Endothelial cell (in vitro differentiated cells): ENCODE measurements at regions not wholly inside any gene's neighbourhood (a gene's known extent, or its start where the extent isn't known, plus 50 kb on each side); places are given as distances from the start of the nearest gene placed in this dataset.

ENCODE experiments used
- DNase-seq: peaks from one replicate; pipeline ENCODE4 v3.0.0; 2021; ENCODE audit warnings: low spot score
- H3K27ac Mint-ChIP-seq: one replicate; pipeline ENCODE4 v1.8.0; 2021; ENCODE audit warnings: mixed read lengths, inconsistent platforms; ENCODE audit not compliant: unreplicated experiment
- H3K27me3 Mint-ChIP-seq: one replicate; pipeline ENCODE4 v1.8.0; 2021; ENCODE audit warnings: mild to moderate bottlenecking, moderate library complexity, mixed read lengths, inconsistent platforms; ENCODE audit not compliant: unreplicated experiment
- H3K36me3 Mint-ChIP-seq: one replicate; pipeline ENCODE4 v1.8.0; 2021; ENCODE audit warnings: mild to moderate bottlenecking, low read depth, mixed read lengths, inconsistent platforms; ENCODE audit not compliant: unreplicated experiment
- H3K4me1 Mint-ChIP-seq: one replicate; pipeline ENCODE4 v1.8.0; 2021; ENCODE audit warnings: mild to moderate bottlenecking, mixed read lengths, inconsistent platforms; ENCODE audit not compliant: unreplicated experiment
- H3K4me3 Mint-ChIP-seq: one replicate; pipeline ENCODE4 v1.8.0; 2021; ENCODE audit warnings: mild to moderate bottlenecking, mixed read lengths, inconsistent platforms; ENCODE audit not compliant: unreplicated experiment
- H3K9me3 Mint-ChIP-seq: one replicate; pipeline ENCODE4 v1.8.0; 2021; ENCODE audit warnings: mixed read lengths, inconsistent platforms; ENCODE audit not compliant: unreplicated experiment
- TF ChIP-seq, protein P1 (sequence below): fragments of 200-600 bp; sonication (generic); IDR thresholded peaks from one replicate; pipeline ENCODE4 v1.5.0; 2021; ENCODE audit warnings: antibody characterized with exemption; ENCODE audit not compliant: unreplicated experiment

DNA sequence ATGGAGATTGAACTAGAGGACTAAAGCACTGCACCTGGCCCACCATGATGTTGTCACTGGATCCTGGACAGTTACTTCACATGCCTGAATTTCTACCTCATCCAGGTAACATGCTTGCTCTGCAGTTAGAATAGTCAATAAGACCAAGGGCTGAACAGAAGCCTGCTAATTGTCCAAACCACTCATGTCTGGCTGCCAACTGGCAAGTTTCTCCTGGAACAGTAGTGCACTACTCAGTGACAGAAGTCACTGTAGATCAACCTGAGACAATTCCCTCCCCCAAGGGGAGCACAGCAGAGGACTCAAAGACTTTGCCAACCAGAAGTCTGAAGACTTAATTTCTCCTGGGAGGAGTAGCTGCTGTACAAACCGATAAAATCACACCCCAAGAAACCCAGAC is 454.6 kb upstream of the MARCKS start:
- Mint-ChIP-seq H3K4me1 (peaks cover 2% of the 10 kb centered on the region), H3K9me3 (no peaks in the 10 kb centered on the region), H3K36me3 (no peaks in the 10 kb centered on the region), H3K4me3 (no peak overlapping the region), H3K27me3 (no peaks in the 10 kb centered on the region), H3K27ac (no peak overlapping the region)
- TF ChIP-seq, protein P1, sequence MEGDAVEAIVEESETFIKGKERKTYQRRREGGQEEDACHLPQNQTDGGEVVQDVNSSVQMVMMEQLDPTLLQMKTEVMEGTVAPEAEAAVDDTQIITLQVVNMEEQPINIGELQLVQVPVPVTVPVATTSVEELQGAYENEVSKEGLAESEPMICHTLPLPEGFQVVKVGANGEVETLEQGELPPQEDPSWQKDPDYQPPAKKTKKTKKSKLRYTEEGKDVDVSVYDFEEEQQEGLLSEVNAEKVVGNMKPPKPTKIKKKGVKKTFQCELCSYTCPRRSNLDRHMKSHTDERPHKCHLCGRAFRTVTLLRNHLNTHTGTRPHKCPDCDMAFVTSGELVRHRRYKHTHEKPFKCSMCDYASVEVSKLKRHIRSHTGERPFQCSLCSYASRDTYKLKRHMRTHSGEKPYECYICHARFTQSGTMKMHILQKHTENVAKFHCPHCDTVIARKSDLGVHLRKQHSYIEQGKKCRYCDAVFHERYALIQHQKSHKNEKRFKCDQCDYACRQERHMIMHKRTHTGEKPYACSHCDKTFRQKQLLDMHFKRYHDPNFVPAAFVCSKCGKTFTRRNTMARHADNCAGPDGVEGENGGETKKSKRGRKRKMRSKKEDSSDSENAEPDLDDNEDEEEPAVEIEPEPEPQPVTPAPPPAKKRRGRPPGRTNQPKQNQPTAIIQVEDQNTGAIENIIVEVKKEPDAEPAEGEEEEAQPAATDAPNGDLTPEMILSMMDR, result no peak
- DNase-seq, result no peak

DNA sequence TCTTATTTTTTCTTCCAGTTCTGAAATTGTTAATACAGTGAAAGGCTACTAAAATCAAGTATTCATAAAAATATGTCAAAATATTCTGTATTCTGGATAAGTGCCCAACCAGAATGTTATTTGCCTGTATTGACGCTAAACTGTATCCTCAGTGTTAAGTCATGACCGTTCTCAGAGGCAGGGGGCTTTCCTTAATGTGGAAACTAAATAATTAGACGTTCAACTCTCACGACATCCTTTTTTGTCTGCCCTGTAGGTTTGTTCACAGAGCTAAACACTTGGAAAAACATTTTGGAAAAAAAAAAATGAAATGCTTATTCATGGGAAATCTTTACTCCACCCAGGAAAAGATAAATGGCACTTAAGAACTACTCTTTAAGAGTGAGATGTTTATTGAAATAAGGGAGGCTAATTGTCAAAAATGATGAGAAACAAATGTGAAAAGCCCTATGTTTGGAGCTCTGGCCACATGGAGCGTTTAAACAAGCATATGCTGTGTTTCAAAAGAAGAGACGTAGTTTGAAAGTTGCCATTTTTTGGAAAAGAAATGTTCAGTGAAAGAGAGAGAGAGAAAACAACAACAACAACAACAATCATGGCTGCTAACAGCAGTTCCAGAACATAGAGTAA is 453.1 kb upstream of the MARCKS start:
- Mint-ChIP-seq H3K27me3 (no peaks in the 10 kb centered on the region), H3K4me1 (no peaks in the 10 kb centered on the region), H3K36me3 (no peaks in the 10 kb centered on the region), H3K27ac (no peak overlapping the region), H3K4me3 (no peak overlapping the region), H3K9me3 (no peaks in the 10 kb centered on the region)
- TF ChIP-seq, protein P1, result no peak
- no peak for DNase-seq

GRCh38 chr6:113405326-113406047 is 451.7 kb upstream of the MARCKS start:
- H3K9me3 Mint-ChIP-seq, result no peaks in the 10 kb centered on the region
- H3K27ac Mint-ChIP-seq, result no peak overlapping the region
- TF ChIP-seq, protein P1, result no peak
- no peaks in the 10 kb centered on the region for H3K36me3 Mint-ChIP-seq
- H3K27me3 Mint-ChIP-seq, result no peaks in the 10 kb centered on the region
- DNase-seq, result no peak
- no peak overlapping the region for H3K4me3 Mint-ChIP-seq
- no peaks in the 10 kb centered on the region for H3K4me1 Mint-ChIP-seq

GRCh38 chr6:113406048-113406695 is 451.0 kb upstream of the MARCKS start:
- no peaks in the 10 kb centered on the region for H3K9me3 Mint-ChIP-seq
- no peaks in the 10 kb centered on the region for H3K36me3 Mint-ChIP-seq
- H3K27ac Mint-ChIP-seq, result no peak overlapping the region
- no peak for DNase-seq
- TF ChIP-seq, protein P1, result no peak
- H3K4me1 Mint-ChIP-seq, result peaks cover 2% of the 10 kb centered on the region
- no peak overlapping the region for H3K4me3 Mint-ChIP-seq
- H3K27me3 Mint-ChIP-seq, result no peaks in the 10 kb centered on the region

GRCh38 chr6:113411011-113411410 is 446.1 kb upstream of the MARCKS start:
- DNase-seq, result no peak
- Mint-ChIP-seq H3K4me1 (peaks cover 6% of the 10 kb centered on the region), H3K27me3 (no peaks in the 10 kb centered on the region), H3K9me3 (no peaks in the 10 kb centered on the region), H3K27ac (no peak overlapping the region), H3K36me3 (no peaks in the 10 kb centered on the region), H3K4me3 (no peak overlapping the region)
- TF ChIP-seq, protein P1, result no peak
